Keratinocyte (primary cell): ENCODE measurements at regions not wholly inside any gene's neighbourhood (a gene's known extent, or its start where the extent isn't known, plus 50 kb on each side); places are given as distances from the start of the nearest gene placed in this dataset.

ENCODE experiments used
- EZH2 ChIP-seq: IDR thresholded peaks from one replicate; pipeline ENCODE4 v1.6.1; 2012; ENCODE audit warnings: inconsistent platforms, mild to moderate bottlenecking, low read length, moderate library complexity
- TF ChIP-seq, protein P1 (sequence below), 3 experiments: IDR thresholded peaks in 1 of 3; conservative IDR thresholded peaks in 1 of 3; optimal IDR thresholded peaks in 1 of 3; 2 replicates in 2 of 3; 3 replicates in 1 of 3; pipeline versions ENCODE3 to v1.5.1; 2011; ENCODE audit warnings: low read length in 3 of 3, mild to moderate bottlenecking in 3 of 3, moderate library complexity in 2 of 3, control low read depth in 1 of 3, inconsistent platforms in 1 of 3; ENCODE audit not compliant: insufficient read depth in 2 of 3; ENCODE audit errors: extremely low read depth in 1 of 3

- no peak for TF ChIP-seq EZH2
- TF ChIP-seq, protein P1, sequence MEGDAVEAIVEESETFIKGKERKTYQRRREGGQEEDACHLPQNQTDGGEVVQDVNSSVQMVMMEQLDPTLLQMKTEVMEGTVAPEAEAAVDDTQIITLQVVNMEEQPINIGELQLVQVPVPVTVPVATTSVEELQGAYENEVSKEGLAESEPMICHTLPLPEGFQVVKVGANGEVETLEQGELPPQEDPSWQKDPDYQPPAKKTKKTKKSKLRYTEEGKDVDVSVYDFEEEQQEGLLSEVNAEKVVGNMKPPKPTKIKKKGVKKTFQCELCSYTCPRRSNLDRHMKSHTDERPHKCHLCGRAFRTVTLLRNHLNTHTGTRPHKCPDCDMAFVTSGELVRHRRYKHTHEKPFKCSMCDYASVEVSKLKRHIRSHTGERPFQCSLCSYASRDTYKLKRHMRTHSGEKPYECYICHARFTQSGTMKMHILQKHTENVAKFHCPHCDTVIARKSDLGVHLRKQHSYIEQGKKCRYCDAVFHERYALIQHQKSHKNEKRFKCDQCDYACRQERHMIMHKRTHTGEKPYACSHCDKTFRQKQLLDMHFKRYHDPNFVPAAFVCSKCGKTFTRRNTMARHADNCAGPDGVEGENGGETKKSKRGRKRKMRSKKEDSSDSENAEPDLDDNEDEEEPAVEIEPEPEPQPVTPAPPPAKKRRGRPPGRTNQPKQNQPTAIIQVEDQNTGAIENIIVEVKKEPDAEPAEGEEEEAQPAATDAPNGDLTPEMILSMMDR (optimal IDR thresholded peaks at IDR 0.05 in 1 of 3, IDR thresholded peaks at IDR 0.05 in 1 of 3, conservative IDR thresholded peaks at IDR 0.05 in 1 of 3; ENCODE audit: extremely low read depth in 1 of 3, insufficient read depth in 2 of 3, low read length in 3 of 3): no peak
Observed at GRCh38 chr1:218201601-218202000, 83.5 kb upstream of the RRP15 start.
